IMR-90 (cell line): ENCODE measurements at regions not wholly inside any gene's neighbourhood (a gene's known extent, or its start where the extent isn't known, plus 50 kb on each side); places are given as distances from the start of the nearest gene placed in this dataset.
A peak's percentile ranks its signal among the peaks of the same experiment; 100 is the strongest.

Experiments
- ATAC-seq: fragments of 200-7000 bp; cut with Tn5 transposase; 2 replicates; pipeline ENCODE4 v1.9.1; 2020; ENCODE audit warnings: low read depth, mild to moderate bottlenecking, moderate library complexity
- BruUV-seq: library from RNA; stranded (reverse); fragments of 400-500 nt; replicated peaks from 2 replicates; lab custom pipeline; 2021; lab: Mats Ljungman, UMichigan
- CTCF ChIA-PET: fragments of 300-600 bp; formaldehyde crosslinking; extraction: SDS; loops from one replicate; lab custom pipeline; 2021; ENCODE audit warnings: antibody characterized with exemption; lab: Yijun Ruan, JAX
- POLR2A ChIA-PET: fragments of 300-600 bp; sonication (Branson Sonifier 250); formaldehyde crosslinking; loops from one replicate; lab custom pipeline; 2022; ENCODE audit warnings: antibody characterized with exemption; ENCODE audit not compliant: unreplicated experiment; lab: Charles Lee
- DNase-seq: peaks from one replicate; pipeline ENCODE4 v3.0.0; 2013
- H2AFZ ChIP-seq: replicated peaks from 2 replicates; pipeline ENCODE3; 2013; ENCODE audit warnings: low read length, mild to moderate bottlenecking; ENCODE audit not compliant: poor library complexity
- H2AK5ac ChIP-seq: 2 replicates; pipeline ENCODE4 v1.6.1; 2013; ENCODE audit warnings: low read depth, low read length, inconsistent platforms
- H2AK9ac ChIP-seq: replicated peaks from 2 replicates; pipeline ENCODE3; 2013; ENCODE audit warnings: mild to moderate bottlenecking, low read depth, low read length, moderate library complexity; ENCODE audit not compliant: poor library complexity
- H2BK120ac ChIP-seq: 2 replicates; pipeline ENCODE4 v1.6.1; 2013; ENCODE audit warnings: low read depth, low read length, inconsistent platforms
- H2BK15ac ChIP-seq: 3 replicates; pipeline ENCODE4 v1.6.1; 2013; ENCODE audit warnings: low read depth, low read length, inconsistent platforms
- H2BK20ac ChIP-seq: 2 replicates; pipeline ENCODE4 v1.6.1; 2013; ENCODE audit warnings: low read depth, mild to moderate bottlenecking, inconsistent platforms, low read length, moderate library complexity
- H2BK5ac ChIP-seq: 2 replicates; pipeline ENCODE4 v1.6.1; 2013; ENCODE audit warnings: mild to moderate bottlenecking, low read depth, low read length, inconsistent platforms; ENCODE audit not compliant: poor library complexity, severe bottlenecking
- H3K14ac ChIP-seq: replicated peaks from 2 replicates; pipeline ENCODE4 v1.6.1; 2013; ENCODE audit warnings: low read depth, low read length, inconsistent platforms
- H3K18ac ChIP-seq: 2 replicates; pipeline ENCODE4 v1.6.1; 2013; ENCODE audit warnings: low read depth, low read length, control low read depth
- H3K23ac ChIP-seq: 2 replicates; pipeline ENCODE4 v1.6.1; 2013; ENCODE audit warnings: low read depth, low read length, inconsistent platforms
- H3K27ac ChIP-seq: 2 replicates; pipeline ENCODE4 v1.5.1; 2013; ENCODE audit warnings: mild to moderate bottlenecking, control low read depth, low read length; ENCODE audit not compliant: insufficient read depth
- H3K27me3 ChIP-seq: 2 replicates; pipeline ENCODE4 v1.6.1; 2013; ENCODE audit warnings: low read length; ENCODE audit not compliant: control insufficient read depth, insufficient read depth
- H3K36me3 ChIP-seq: 2 replicates; pipeline ENCODE4 v1.6.1; 2013; ENCODE audit warnings: low read length, mixed read lengths; ENCODE audit not compliant: control insufficient read depth, insufficient read depth
- H3K4ac ChIP-seq: 2 replicates; pipeline ENCODE4 v1.6.1; 2013; ENCODE audit warnings: low read depth, low read length, inconsistent platforms
- H3K4me1 ChIP-seq: 2 replicates; pipeline ENCODE4 v1.6.1; 2013; ENCODE audit warnings: low read length, mixed read lengths; ENCODE audit not compliant: control insufficient read depth, insufficient read depth
- H3K4me2 ChIP-seq: 2 replicates; pipeline ENCODE4 v1.6.1; 2013; ENCODE audit warnings: low read depth, mild to moderate bottlenecking, control low read depth, low read length, moderate library complexity
- H3K4me3 ChIP-seq: 2 replicates; pipeline ENCODE4 v1.5.1; 2013; ENCODE audit warnings: low read depth, mild to moderate bottlenecking, control low read depth, low read length, moderate library complexity; ENCODE audit not compliant: insufficient read depth
- H3K56ac ChIP-seq: 2 replicates; pipeline ENCODE4 v1.6.1; 2013; ENCODE audit warnings: low read length, inconsistent platforms; ENCODE audit not compliant: insufficient read depth; ENCODE audit errors: extremely low read depth
- H3K79me1 ChIP-seq, 2 experiments: 2 replicates each; pipeline ENCODE4 v1.6.1; 2013; ENCODE audit warnings: low read length in 2 of 2, inconsistent platforms in 1 of 2, low read depth in 1 of 2
- H3K9ac ChIP-seq: 2 replicates; pipeline ENCODE4 v1.6.1; 2013; ENCODE audit warnings: low read depth, low read length, control low read depth
- H3K9me1 ChIP-seq: 2 replicates; pipeline ENCODE4 v1.6.1; 2013; ENCODE audit warnings: low read length, inconsistent platforms; ENCODE audit not compliant: insufficient read depth
- H3K9me3 ChIP-seq: 2 replicates; pipeline ENCODE4 v1.6.1; 2013; ENCODE audit warnings: low read length; ENCODE audit not compliant: control insufficient read depth, insufficient read depth
- H4K20me1 ChIP-seq: 2 replicates; pipeline ENCODE4 v1.6.1; 2013; ENCODE audit warnings: low read length, inconsistent platforms; ENCODE audit not compliant: insufficient read depth
- H4K5ac ChIP-seq: 2 replicates; pipeline ENCODE4 v1.6.1; 2013; ENCODE audit warnings: mild to moderate bottlenecking, low read depth, low read length, control low read depth
- H4K8ac ChIP-seq, 2 experiments: 2 replicates each; pipeline ENCODE4 v1.6.1; 2013; ENCODE audit warnings: low read depth in 2 of 2, low read length in 2 of 2, control low read depth in 1 of 2, inconsistent platforms in 1 of 2
- H4K91ac ChIP-seq: 2 replicates; pipeline ENCODE4 v1.6.1; 2013; ENCODE audit warnings: low read depth, low read length, inconsistent platforms; ENCODE audit not compliant: insufficient read depth
- BHLHE40 ChIP-seq: fragments of 150-350 bp; IDR thresholded peaks from 2 replicates; pipeline ENCODE4 v1.6.1; 2016; ENCODE audit warnings: mild to moderate bottlenecking, low read depth, low read length
- CEBPB ChIP-seq: IDR thresholded peaks from 2 replicates; pipeline ENCODE4 v1.6.1; 2012; ENCODE audit warnings: low read depth, low read length, improper control_type of control experiment
- CHD1 ChIP-seq: IDR thresholded peaks from 2 replicates; pipeline ENCODE4 v1.6.1; 2012; ENCODE audit warnings: low read depth, low read length, improper control_type of control experiment
- MAFK ChIP-seq: IDR thresholded peaks from 2 replicates; pipeline ENCODE4 v1.6.1; 2012; ENCODE audit warnings: low read depth, low read length, improper control_type of control experiment
- MAZ ChIP-seq: IDR thresholded peaks from 2 replicates; pipeline ENCODE4 v1.6.1; 2012; ENCODE audit warnings: low read depth, mild to moderate bottlenecking, low read length, improper control_type of control experiment, moderate library complexity, borderline replicate concordance
- NFE2L2 ChIP-seq: fragments of 150-350 bp; IDR thresholded peaks from 2 replicates; pipeline ENCODE4 v1.6.1; 2016; ENCODE audit warnings: low read depth, mild to moderate bottlenecking, low read length
- POLR2A ChIP-seq: IDR thresholded peaks from 2 replicates; pipeline ENCODE4 v1.6.1; 2012; ENCODE audit warnings: mild to moderate bottlenecking, low read depth, low read length
- RAD21 ChIP-seq: IDR thresholded peaks from 2 replicates; pipeline ENCODE4 v1.6.1; 2012; ENCODE audit warnings: low read length, improper control_type of control experiment
- RCOR1 ChIP-seq: IDR thresholded peaks from 2 replicates; pipeline ENCODE4 v1.6.1; 2012; ENCODE audit warnings: mild to moderate bottlenecking, low read length, improper control_type of control experiment; ENCODE audit not compliant: insufficient replicate concordance
- SMC3 ChIP-seq: fragments of 150-350 bp; IDR thresholded peaks from 2 replicates; pipeline ENCODE4 v1.6.1; 2016; ENCODE audit warnings: low read depth, mild to moderate bottlenecking, antibody characterized with exemption, low read length, moderate library complexity
- WGBS, 2 experiments: methylation state at CpG; one replicate each; pipeline versions ENCODE4 v1.1.5 to v1.1.7; 2013; ENCODE audit warnings: missing lambda C conversion rate in 2 of 2; ENCODE audit not compliant: insufficient read length in 1 of 2; ENCODE audit errors: extremely low coverage in 2 of 2; 5-methylcytosine and 5-hydroxymethylcytosine counted together
- dilution Hi-C: fragments of 300-500 bp; cut with HindIII; formaldehyde crosslinking; loops from one replicate; pipeline ENCODE4 v1.14.3; 2018; ENCODE audit warnings: low sequenced_read_pairs; ENCODE audit not compliant: unreplicated experiment
- in situ Hi-C: fragments of 300-500 bp; cut with MboI; formaldehyde crosslinking; loops from 3 replicates; pipeline ENCODE4 v1.14.3; 2019; ENCODE audit warnings: low sequenced_read_pairs, inconsistent platforms, mixed read lengths
- intact Hi-C: fragments of 100-400 bp; cut with micrococcal nuclease; formaldehyde crosslinking; loops from 2 replicates; pipeline ENCODE4 v1.10.0; 2022
- TF ChIP-seq, protein P1 (sequence below): fragments of 150-350 bp; IDR thresholded peaks from 2 replicates; pipeline ENCODE4 v1.6.1; 2017; ENCODE audit warnings: mild to moderate bottlenecking, antibody characterized with exemption, low read length, low read depth
- TF ChIP-seq, protein P2 (sequence below): fragments of 150-350 bp; IDR thresholded peaks from 2 replicates; pipeline ENCODE4 v1.6.1; 2016; ENCODE audit warnings: low read depth, mild to moderate bottlenecking, low read length, moderate library complexity, borderline replicate concordance
- TF ChIP-seq, protein P3 (sequence below): conservative IDR thresholded peaks from 2 replicates; pipeline ENCODE4 v1.5.1; 2012; ENCODE audit warnings: mild to moderate bottlenecking, low read depth, low read length, improper control_type of control experiment

DNA sequence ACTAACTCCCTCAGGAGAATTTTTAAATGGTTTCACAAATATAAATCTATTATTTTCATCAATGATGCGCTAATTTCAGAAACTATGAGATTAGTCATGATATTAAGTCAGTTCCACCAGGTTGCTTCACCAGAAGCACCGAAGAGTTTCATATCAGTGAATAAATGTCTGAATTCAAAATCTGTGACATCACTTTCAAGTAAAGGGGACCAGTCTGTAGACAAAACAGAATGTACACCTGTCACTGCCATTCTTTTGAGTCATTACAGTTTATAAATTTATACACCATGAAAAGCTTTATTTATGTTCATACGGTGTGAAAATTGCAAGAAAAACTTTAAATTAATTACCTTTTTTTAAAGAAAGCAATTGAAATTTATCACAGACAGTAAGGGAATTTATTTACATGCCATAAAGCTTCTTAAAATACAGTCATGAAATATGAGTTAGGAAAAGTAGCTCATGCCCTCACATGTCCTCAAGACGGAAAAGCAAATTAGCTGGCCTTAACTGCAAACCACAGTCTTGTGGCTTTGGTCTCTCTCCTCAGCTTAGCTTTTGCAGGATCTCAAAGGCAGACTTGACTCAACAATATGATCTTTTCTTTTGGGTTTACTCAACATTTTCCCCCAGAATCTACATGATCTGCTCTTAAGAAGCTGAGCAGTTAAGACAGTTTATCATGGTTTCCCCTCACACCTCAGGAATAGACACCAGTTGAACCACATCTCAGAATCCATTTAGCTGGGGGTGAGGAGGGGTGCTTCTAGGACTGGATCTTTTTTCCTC lies 177.7 kb upstream of the MCHR2 start:
- ChIA-PET CTCF (interaction anchor here (0.5 to 0.9 kb wide), 2 partner anchors 48 to 56 kb away, joined by 3 read pairs; no protein-coding TSS in a partner anchor), POLR2A (interaction anchor here (0.5 kb wide), 1 partner anchor 256 kb away, joined by 5 read pairs; no protein-coding TSS in a partner anchor)
- no peak overlapping the region for H3K27ac ChIP-seq

More for the DNA sequence above, 177.7 kb upstream of the MCHR2 start:
- Histone ChIP-seq H3K23ac (no peak overlapping the region; the same call in 1 of the 2 replicates), H4K5ac (no peak overlapping the region), H3K36me3 (no peaks in the 10 kb centered on the region), H2BK20ac (no peak overlapping the region), H3K79me1 (no peaks in the 10 kb centered on the region), H3K4me3 (no peak overlapping the region), H3K9me3 (no peaks in the 10 kb centered on the region), H2AK9ac (no peak overlapping the region), H2BK120ac (no peak overlapping the region), H4K20me1 (peaks cover 3% of the 10 kb centered on the region; the same call in 1 of the 2 replicates), H3K4ac (no peak overlapping the region), H4K8ac (no peak overlapping the region), H3K14ac (peak overlapping the region; percentile 23; the same call in 1 of the 2 replicates), H2AFZ (no peak overlapping the region), H3K27me3 (peaks cover 1% of the 10 kb centered on the region; the same call in 1 of the 2 replicates), H2BK5ac (no peak overlapping the region), H3K4me1 (peaks cover 6% of the 10 kb centered on the region), H2BK15ac (no peak overlapping the region), H3K56ac (no peak overlapping the region), H4K91ac (no peak overlapping the region), H3K9ac (no peak overlapping the region), H2AK5ac (no peak overlapping the region), H3K9me1 (peaks cover 4% of the 10 kb centered on the region), H3K4me2 (no peak overlapping the region), H3K18ac (no peak overlapping the region; the same call in 1 of the 2 replicates)
- no TSS peak for BruUV-seq
- dilution Hi-C loops = no loop called here
- intact Hi-C loops = no loop called here
- no peak for DNase-seq
- TF ChIP-seq SMC3 (no peak), MAFK (no peak), CEBPB (no peak), RCOR1 (no peak), MAZ (no peak), RAD21 (no peak), CHD1 (no peak), POLR2A (no peak), NFE2L2 (no peak), BHLHE40 (no peak)
- TF ChIP-seq, protein P1, sequence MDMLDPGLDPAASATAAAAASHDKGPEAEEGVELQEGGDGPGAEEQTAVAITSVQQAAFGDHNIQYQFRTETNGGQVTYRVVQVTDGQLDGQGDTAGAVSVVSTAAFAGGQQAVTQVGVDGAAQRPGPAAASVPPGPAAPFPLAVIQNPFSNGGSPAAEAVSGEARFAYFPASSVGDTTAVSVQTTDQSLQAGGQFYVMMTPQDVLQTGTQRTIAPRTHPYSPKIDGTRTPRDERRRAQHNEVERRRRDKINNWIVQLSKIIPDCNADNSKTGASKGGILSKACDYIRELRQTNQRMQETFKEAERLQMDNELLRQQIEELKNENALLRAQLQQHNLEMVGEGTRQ = no peak
- TF ChIP-seq, protein P2, sequence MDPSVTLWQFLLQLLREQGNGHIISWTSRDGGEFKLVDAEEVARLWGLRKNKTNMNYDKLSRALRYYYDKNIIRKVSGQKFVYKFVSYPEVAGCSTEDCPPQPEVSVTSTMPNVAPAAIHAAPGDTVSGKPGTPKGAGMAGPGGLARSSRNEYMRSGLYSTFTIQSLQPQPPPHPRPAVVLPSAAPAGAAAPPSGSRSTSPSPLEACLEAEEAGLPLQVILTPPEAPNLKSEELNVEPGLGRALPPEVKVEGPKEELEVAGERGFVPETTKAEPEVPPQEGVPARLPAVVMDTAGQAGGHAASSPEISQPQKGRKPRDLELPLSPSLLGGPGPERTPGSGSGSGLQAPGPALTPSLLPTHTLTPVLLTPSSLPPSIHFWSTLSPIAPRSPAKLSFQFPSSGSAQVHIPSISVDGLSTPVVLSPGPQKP = no peak
- TF ChIP-seq, protein P3, sequence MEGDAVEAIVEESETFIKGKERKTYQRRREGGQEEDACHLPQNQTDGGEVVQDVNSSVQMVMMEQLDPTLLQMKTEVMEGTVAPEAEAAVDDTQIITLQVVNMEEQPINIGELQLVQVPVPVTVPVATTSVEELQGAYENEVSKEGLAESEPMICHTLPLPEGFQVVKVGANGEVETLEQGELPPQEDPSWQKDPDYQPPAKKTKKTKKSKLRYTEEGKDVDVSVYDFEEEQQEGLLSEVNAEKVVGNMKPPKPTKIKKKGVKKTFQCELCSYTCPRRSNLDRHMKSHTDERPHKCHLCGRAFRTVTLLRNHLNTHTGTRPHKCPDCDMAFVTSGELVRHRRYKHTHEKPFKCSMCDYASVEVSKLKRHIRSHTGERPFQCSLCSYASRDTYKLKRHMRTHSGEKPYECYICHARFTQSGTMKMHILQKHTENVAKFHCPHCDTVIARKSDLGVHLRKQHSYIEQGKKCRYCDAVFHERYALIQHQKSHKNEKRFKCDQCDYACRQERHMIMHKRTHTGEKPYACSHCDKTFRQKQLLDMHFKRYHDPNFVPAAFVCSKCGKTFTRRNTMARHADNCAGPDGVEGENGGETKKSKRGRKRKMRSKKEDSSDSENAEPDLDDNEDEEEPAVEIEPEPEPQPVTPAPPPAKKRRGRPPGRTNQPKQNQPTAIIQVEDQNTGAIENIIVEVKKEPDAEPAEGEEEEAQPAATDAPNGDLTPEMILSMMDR = no peak
- in situ Hi-C loops = no loop called here
- no peak for ATAC-seq
- WGBS, 2 experiments = no CpG with 5 or more reads among the region's 4 CpGs
